HL-60 (cell line): ENCODE measurements at regions not wholly inside any gene's neighbourhood (a gene's known extent, or its start where the extent isn't known, plus 50 kb on each side); places are given as distances from the start of the nearest gene placed in this dataset.

Experiments
- DNase-seq, 2 experiments: peaks; one replicate each; pipeline ENCODE4 v3.0.0-alpha.2; 2010 to 2020; ENCODE audit warnings: low read depth in 1 of 2, low spot score in 1 of 2
- H3K27ac ChIP-seq: fragments of 250-450 bp; sonication (Bioruptor Pico); replicated peaks from 2 replicates; pipeline ENCODE4 v1.5.1; 2020; ENCODE audit warnings: mild to moderate bottlenecking, moderate library complexity
- H3K27me3 ChIP-seq: fragments of 250-450 bp; sonication (Bioruptor Pico); 2 replicates; pipeline ENCODE4 v1.5.1; 2021; ENCODE audit warnings: mild to moderate bottlenecking, moderate library complexity; ENCODE audit not compliant: insufficient read depth, poor library complexity, severe bottlenecking
- H3K4me3 ChIP-seq: replicated peaks from 2 replicates; pipeline ENCODE4 v1.5.1; 2011; ENCODE audit warnings: mild to moderate bottlenecking, control low read depth, low read length; ENCODE audit not compliant: insufficient read depth
- CTCF ChIP-seq: IDR thresholded peaks from one replicate; pipeline ENCODE4 v1.5.1; 2011; ENCODE audit warnings: low read length, control low read depth, inconsistent platforms; ENCODE audit not compliant: insufficient read depth
- GABPA ChIP-seq: IDR thresholded peaks from 2 replicates; pipeline ENCODE4 v1.6.1; 2012; ENCODE audit warnings: low read depth
- POLR2AphosphoS5 ChIP-seq: IDR thresholded peaks from 2 replicates; pipeline ENCODE4 v1.6.1; 2012; ENCODE audit warnings: low read depth
- SPI1 ChIP-seq: IDR thresholded peaks from 2 replicates; pipeline ENCODE4 v1.6.1; 2012; ENCODE audit warnings: low read depth, mild to moderate bottlenecking, borderline replicate concordance
- TF ChIP-seq, protein P1 (sequence below): IDR thresholded peaks from 2 replicates; pipeline ENCODE4 v1.6.1; 2012; ENCODE audit warnings: low read depth; ENCODE audit not compliant: insufficient replicate concordance

DNA sequence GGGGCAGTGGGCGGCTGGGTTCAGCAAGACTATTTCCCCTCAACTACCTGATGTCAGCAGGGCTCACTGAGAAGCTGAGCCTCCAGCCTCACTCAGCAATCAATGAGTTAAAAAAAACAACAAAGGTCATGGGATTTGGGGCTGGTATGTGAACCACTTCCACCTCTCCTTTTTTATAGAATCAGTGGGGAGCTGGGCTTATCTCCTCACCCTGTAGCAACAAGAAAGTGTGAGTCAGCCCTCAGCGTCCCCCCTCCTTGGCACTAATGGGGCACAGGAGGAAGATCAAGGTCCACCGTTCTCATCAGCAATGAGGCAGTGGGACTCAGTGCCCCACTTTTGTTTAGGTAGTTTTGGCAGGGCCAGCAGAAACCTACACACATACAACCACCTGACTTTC, 823.5 kb upstream of the POM121L12 start:
- TF ChIP-seq, protein P1, sequence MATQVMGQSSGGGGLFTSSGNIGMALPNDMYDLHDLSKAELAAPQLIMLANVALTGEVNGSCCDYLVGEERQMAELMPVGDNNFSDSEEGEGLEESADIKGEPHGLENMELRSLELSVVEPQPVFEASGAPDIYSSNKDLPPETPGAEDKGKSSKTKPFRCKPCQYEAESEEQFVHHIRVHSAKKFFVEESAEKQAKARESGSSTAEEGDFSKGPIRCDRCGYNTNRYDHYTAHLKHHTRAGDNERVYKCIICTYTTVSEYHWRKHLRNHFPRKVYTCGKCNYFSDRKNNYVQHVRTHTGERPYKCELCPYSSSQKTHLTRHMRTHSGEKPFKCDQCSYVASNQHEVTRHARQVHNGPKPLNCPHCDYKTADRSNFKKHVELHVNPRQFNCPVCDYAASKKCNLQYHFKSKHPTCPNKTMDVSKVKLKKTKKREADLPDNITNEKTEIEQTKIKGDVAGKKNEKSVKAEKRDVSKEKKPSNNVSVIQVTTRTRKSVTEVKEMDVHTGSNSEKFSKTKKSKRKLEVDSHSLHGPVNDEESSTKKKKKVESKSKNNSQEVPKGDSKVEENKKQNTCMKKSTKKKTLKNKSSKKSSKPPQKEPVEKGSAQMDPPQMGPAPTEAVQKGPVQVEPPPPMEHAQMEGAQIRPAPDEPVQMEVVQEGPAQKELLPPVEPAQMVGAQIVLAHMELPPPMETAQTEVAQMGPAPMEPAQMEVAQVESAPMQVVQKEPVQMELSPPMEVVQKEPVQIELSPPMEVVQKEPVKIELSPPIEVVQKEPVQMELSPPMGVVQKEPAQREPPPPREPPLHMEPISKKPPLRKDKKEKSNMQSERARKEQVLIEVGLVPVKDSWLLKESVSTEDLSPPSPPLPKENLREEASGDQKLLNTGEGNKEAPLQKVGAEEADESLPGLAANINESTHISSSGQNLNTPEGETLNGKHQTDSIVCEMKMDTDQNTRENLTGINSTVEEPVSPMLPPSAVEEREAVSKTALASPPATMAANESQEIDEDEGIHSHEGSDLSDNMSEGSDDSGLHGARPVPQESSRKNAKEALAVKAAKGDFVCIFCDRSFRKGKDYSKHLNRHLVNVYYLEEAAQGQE, result no peak
- TF ChIP-seq GABPA (no peak), CTCF (no peak), POLR2AphosphoS5 (no peak), SPI1 (no peak)
- Histone ChIP-seq H3K27ac (no peak overlapping the region), H3K27me3 (no peaks in the 10 kb centered on the region), H3K4me3 (no peak overlapping the region)
- no peak for DNase-seq

DNA sequence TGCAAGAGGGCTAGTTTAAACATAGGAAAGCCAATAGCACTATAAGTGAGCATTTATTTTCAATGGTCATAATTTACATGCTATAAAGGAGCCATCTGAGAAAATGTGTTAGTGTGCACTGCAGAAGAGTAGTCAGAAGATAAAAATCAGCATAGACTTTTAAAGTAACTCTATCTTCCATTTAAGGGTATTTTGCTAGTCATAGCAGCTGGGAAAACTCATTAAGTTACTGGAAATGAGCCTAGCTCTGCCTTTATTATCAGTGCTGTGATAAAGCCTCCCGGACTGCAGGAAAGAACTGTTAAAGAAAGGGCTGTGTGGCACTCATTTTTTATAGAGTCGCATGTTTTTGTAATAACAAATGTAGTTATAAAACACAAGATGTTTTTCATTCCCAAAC, 825.8 kb upstream of the POM121L12 start:
- TF ChIP-seq POLR2AphosphoS5 (no peak), SPI1 (no peak)
- no peak for DNase-seq

DNA sequence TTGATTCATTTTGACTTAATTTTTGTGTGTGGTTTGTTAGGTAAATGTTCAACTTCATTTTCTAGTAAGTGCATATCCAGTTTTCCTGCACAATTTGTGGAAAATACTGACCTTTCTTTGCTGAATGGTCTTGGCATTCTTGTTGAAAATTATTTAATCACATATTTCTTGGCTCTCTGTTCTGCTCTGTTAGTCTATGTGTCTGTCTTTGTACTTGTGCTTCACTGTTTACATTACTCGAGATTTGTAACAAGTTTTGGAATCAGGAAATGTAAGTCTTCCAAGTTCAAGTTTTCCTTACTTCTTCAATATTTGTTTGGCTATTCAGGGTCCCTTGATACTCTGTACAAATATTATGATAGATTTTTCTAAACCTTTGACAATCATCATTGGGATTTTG, 838.2 kb upstream of the POM121L12 start:
- DNase-seq, result no peak
- no peak overlapping the region for H3K27ac ChIP-seq
- H3K4me3 ChIP-seq, result no peak overlapping the region
- TF ChIP-seq SPI1 (no peak), POLR2AphosphoS5 (no peak), GABPA (no peak), CTCF (no peak)
- TF ChIP-seq, protein P1, result no peak
- H3K27me3 ChIP-seq, result no peaks in the 10 kb centered on the region

More for the DNA sequence above, 825.8 kb upstream of the POM121L12 start:
- no peaks in the 10 kb centered on the region for H3K27me3 ChIP-seq
- no peak overlapping the region for H3K27ac ChIP-seq
- H3K4me3 ChIP-seq, result no peak overlapping the region

DNA sequence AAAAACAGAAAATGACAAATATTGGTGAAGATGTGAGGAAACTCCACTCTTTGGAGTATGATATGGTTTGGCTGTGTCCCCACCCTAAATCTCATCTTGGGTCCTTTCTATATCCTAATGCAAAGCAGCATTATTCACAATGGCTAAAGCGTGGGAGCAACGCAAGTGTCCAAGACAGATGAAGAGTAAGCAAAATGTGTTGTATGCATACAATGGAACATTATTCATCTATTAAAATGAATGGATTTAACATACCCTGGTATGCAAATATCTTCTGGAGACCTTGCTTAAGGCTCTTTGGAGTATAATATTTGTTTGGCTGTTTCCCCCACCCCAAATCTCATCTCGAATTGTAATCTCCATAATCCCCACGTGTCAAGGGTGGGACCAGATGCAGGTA, 839.8 kb upstream of the POM121L12 start:
- Histone ChIP-seq H3K27me3 (no peaks in the 10 kb centered on the region), H3K27ac (no peak overlapping the region), H3K4me3 (no peak overlapping the region)
- no peak for DNase-seq
- TF ChIP-seq, protein P1, result no peak
